A673 (cell line): ENCODE measurements at regions not wholly inside any gene's neighbourhood (a gene's known extent, or its start where the extent isn't known, plus 50 kb on each side); places are given as distances from the start of the nearest gene placed in this dataset.

Source experiments
- BruUV-seq: library from RNA; stranded (reverse); fragments of 400-500 nt; replicated peaks from 2 replicates; lab custom pipeline; 2021; lab: Mats Ljungman, UMichigan
- CTCF ChIA-PET: fragments of 300-600 bp; sonication (Branson Sonifier 250); formaldehyde crosslinking; loops from one replicate; lab custom pipeline; 2022; ENCODE audit warnings: antibody characterized with exemption; lab: Charles Lee
- POLR2A ChIA-PET: fragments of 300-600 bp; sonication (Branson Sonifier 250); formaldehyde crosslinking; loops from one replicate; lab custom pipeline; 2022; ENCODE audit warnings: antibody characterized with exemption; ENCODE audit not compliant: low non-redundant PET; lab: Charles Lee
- DNase-seq: peaks from one replicate; pipeline ENCODE4 v3.0.0-alpha.2; 2015; ENCODE audit warnings: low spot score
- H3K27ac ChIP-seq: fragments of 200-600 bp; sonication (generic); 2 replicates; pipeline ENCODE4 v1.5.1; 2016; ENCODE audit warnings: mixed run types, low read depth, mild to moderate bottlenecking, mixed read lengths, antibody characterized with exemption, low read length; ENCODE audit not compliant: poor library complexity, severe bottlenecking
- H3K27me3 ChIP-seq: fragments of 200-600 bp; sonication (generic); replicated peaks from 2 replicates; pipeline ENCODE4 v1.6.1; 2017; ENCODE audit warnings: mixed run types, low read depth, mild to moderate bottlenecking, mixed read lengths, antibody characterized with exemption, low read length; ENCODE audit not compliant: insufficient read depth, poor library complexity
- H3K36me3 ChIP-seq: fragments of 200-600 bp; sonication (generic); 2 replicates; pipeline ENCODE4 v1.6.1; 2016; ENCODE audit warnings: mixed run types, mild to moderate bottlenecking, mixed read lengths, antibody characterized with exemption, low read length; ENCODE audit not compliant: insufficient read depth, poor library complexity, severe bottlenecking
- H3K4me1 ChIP-seq: fragments of 200-600 bp; sonication (generic); 2 replicates; pipeline ENCODE4 v1.6.1; 2017; ENCODE audit warnings: mixed run types, mild to moderate bottlenecking, mixed read lengths, antibody characterized with exemption, low read length; ENCODE audit not compliant: insufficient read depth, poor library complexity, severe bottlenecking
- H3K4me3 ChIP-seq: fragments of 200-600 bp; sonication (generic); 2 replicates; pipeline ENCODE4 v1.5.1; 2016; ENCODE audit warnings: low read depth, mixed run types, mild to moderate bottlenecking, mixed read lengths, low read length; ENCODE audit not compliant: poor library complexity, severe bottlenecking
- H3K9me3 ChIP-seq: fragments of 200-600 bp; sonication (generic); 2 replicates; pipeline ENCODE4 v1.6.1; 2016; ENCODE audit warnings: mixed run types, low read depth, mild to moderate bottlenecking, mixed read lengths, antibody characterized with exemption, low read length; ENCODE audit not compliant: poor library complexity, severe bottlenecking
- CTCF ChIP-seq: fragments of 300-800, 200-600 bp; sonication (generic); conservative IDR thresholded peaks from 2 replicates; pipeline ENCODE4 v1.5.1; 2017; ENCODE audit warnings: low read depth, mild to moderate bottlenecking, antibody characterized with exemption, low read length, moderate library complexity, mixed read lengths
- EZH2 ChIP-seq: fragments of 200-600 bp; sonication (generic); IDR thresholded peaks from 2 replicates; pipeline ENCODE4 v1.6.1; 2017; ENCODE audit warnings: borderline replicate concordance, low read depth, mild to moderate bottlenecking, mixed read lengths, antibody characterized with exemption, low read length; ENCODE audit not compliant: poor library complexity, severe bottlenecking
- intact Hi-C: fragments of 100-400 bp; cut with micrococcal nuclease; formaldehyde crosslinking; loops from one replicate; pipeline ENCODE4 v1.10.0; 2022; ENCODE audit not compliant: unreplicated experiment

- Histone ChIP-seq H3K4me3 (no peak overlapping the region), H3K27me3 (no peaks in the 10 kb centered on the region), H3K9me3 (no peaks in the 10 kb centered on the region), H3K27ac (no peak overlapping the region), H3K36me3 (no peaks in the 10 kb centered on the region), H3K4me1 (no peaks in the 10 kb centered on the region)
- no TSS peak for BruUV-seq
- no peak for DNase-seq
- ChIA-PET CTCF (no interaction called here), POLR2A (no interaction called here)
- TF ChIP-seq CTCF (no peak), EZH2 (no peak)
- intact Hi-C loops, result no loop called here
Observed at GRCh38 chr5:164680216-164680615, 1174.8 kb downstream of the MAT2B start.

- ChIA-PET POLR2A (no interaction called here), CTCF (no interaction called here)
- H3K4me1 ChIP-seq, result no peaks in the 10 kb centered on the region
- H3K27me3 ChIP-seq, result no peaks in the 10 kb centered on the region
- no peak overlapping the region for H3K27ac ChIP-seq
- H3K36me3 ChIP-seq, result no peaks in the 10 kb centered on the region
- BruUV-seq, result no TSS peak
- no peak for TF ChIP-seq EZH2
- no peak for TF ChIP-seq CTCF
- no peaks in the 10 kb centered on the region for H3K9me3 ChIP-seq
- intact Hi-C loops, result no loop called here
- DNase-seq, result no peak
- no peak overlapping the region for H3K4me3 ChIP-seq
Observed at GRCh38 chr5:164680812-164681520, 1175.5 kb downstream of the MAT2B start.

- H3K4me3 ChIP-seq, result no peak overlapping the region
- no peaks in the 10 kb centered on the region for H3K27me3 ChIP-seq
- intact Hi-C loops, result no loop called here
- no peaks in the 10 kb centered on the region for H3K36me3 ChIP-seq
- BruUV-seq, result no TSS peak
- no peaks in the 10 kb centered on the region for H3K4me1 ChIP-seq
- no peaks in the 10 kb centered on the region for H3K9me3 ChIP-seq
- POLR2A ChIA-PET, result no interaction called here
- no peak for DNase-seq
- H3K27ac ChIP-seq, result no peak overlapping the region
- TF ChIP-seq CTCF (no peak), EZH2 (no peak)
- CTCF ChIA-PET, result no interaction called here
Observed at GRCh38 chr5:164687391-164687790, 1182.0 kb downstream of the MAT2B start.
